A549 (cell line): ENCODE measurements at regions not wholly inside any gene's neighbourhood (a gene's known extent, or its start where the extent isn't known, plus 50 kb on each side); places are given as distances from the start of the nearest gene placed in this dataset.

Experiments
- ATAC-seq, 2 experiments: fragments of 200-7000 bp in 1 of 2; fragments of >200 bp in 1 of 2; cut with Nextera tagmentation in 1 of 2; cut with Tn5 transposase in 1 of 2; 3 replicates each; pipeline versions ENCODE4 v1.8.0 to v1.9.1; 2018 to 2020; ENCODE audit warnings: mild to moderate bottlenecking in 1 of 2, moderate library complexity in 1 of 2
- CTCF ChIA-PET: fragments of 300-600 bp; sonication (Branson Sonifier 250); formaldehyde crosslinking; extraction: SDS; loops from one replicate; lab custom pipeline; 2021; ENCODE audit warnings: antibody characterized with exemption, inconsistent platforms; lab: Yijun Ruan, JAX
- POLR2A ChIA-PET: fragments of 350-600 bp; formaldehyde crosslinking; extraction: SDS; loops from one replicate; lab custom pipeline; 2021; ENCODE audit warnings: antibody characterized with exemption, inconsistent platforms; lab: Yijun Ruan, JAX
- DNase-seq, 2 experiments: peaks; one replicate each; pipeline versions ENCODE4 v3.0.0 to v3.0.0-alpha.2; 2011 to 2016; ENCODE audit warnings: low read depth in 1 of 2, low spot score in 1 of 2
- FAIRE-seq: peaks from 2 replicates; lab custom pipeline; 2011; peaks lifted over from hg19 to GRCh38; lab: Jason Lieb, UNC
- H3K27ac ChIP-seq, 2 experiments: fragments of >200 bp; sonication (Bioruptor Twin); formaldehyde crosslinking; 3 replicates each; pipeline ENCODE4 v1.5.1; 2016 to 2017
- H3K4me1 ChIP-seq: fragments of >200 bp; sonication (Bioruptor Twin); formaldehyde crosslinking; 3 replicates; pipeline ENCODE4 v1.6.1; 2016
- H3K4me2 ChIP-seq: fragments of >200 bp; sonication (Bioruptor Twin); formaldehyde crosslinking; 3 replicates; pipeline ENCODE4 v1.6.1; 2016
- H3K4me3 ChIP-seq: fragments of >200 bp; sonication (Bioruptor Twin); formaldehyde crosslinking; 3 replicates; pipeline ENCODE4 v1.5.1; 2016
- H3K9me3 ChIP-seq: fragments of >200 bp; sonication (Bioruptor Twin); formaldehyde crosslinking; 3 replicates; pipeline ENCODE4 v1.6.1; 2016
- ATOH8 ChIP-seq: fragments of 250-450 bp; sonication (Bioruptor Pico); IDR thresholded peaks from 2 replicates; pipeline ENCODE4 v1.5.0; 2020; ENCODE audit warnings: low read depth, mild to moderate bottlenecking, moderate library complexity
- CTCF ChIP-seq: fragments of >200 bp; sonication (Bioruptor Twin); formaldehyde crosslinking; IDR thresholded peaks from 3 replicates; pipeline ENCODE4 v1.5.1; 2016
- EHF ChIP-seq: fragments of 250-450 bp; sonication (Bioruptor Pico); IDR thresholded peaks from 2 replicates; pipeline ENCODE4 v1.5.0; 2020; ENCODE audit warnings: mild to moderate bottlenecking
- EHMT2 ChIP-seq: fragments of 200-600 bp; sonication (generic); IDR thresholded peaks from 2 replicates; pipeline ENCODE4 v1.6.1; 2016; ENCODE audit warnings: antibody characterized with exemption, low read depth, mild to moderate bottlenecking, moderate library complexity
- ELK1 ChIP-seq: fragments of 150-350 bp; IDR thresholded peaks from 2 replicates; pipeline ENCODE4 v1.6.1; 2014; ENCODE audit warnings: low read depth, mild to moderate bottlenecking, low read length
- FOSL2 ChIP-seq, 2 experiments: fragments of 450-650 bp in 1 of 2; fragments of >200 bp in 1 of 2; sonication (Bioruptor Twin) in 1 of 2; formaldehyde crosslinking; IDR thresholded peaks; 2 replicates each; pipeline versions ENCODE4 v1.5.0 to v1.6.1; 2016 to 2020; ENCODE audit warnings: mild to moderate bottlenecking in 1 of 2, moderate library complexity in 1 of 2
- GATA3 ChIP-seq: IDR thresholded peaks from 2 replicates; pipeline ENCODE4 v1.6.1; 2012; ENCODE audit warnings: borderline replicate concordance
- HMGXB4 ChIP-seq: fragments of 250-450 bp; sonication (Bioruptor Pico); IDR thresholded peaks from 2 replicates; pipeline ENCODE4 v1.5.0; 2021; ENCODE audit warnings: mild to moderate bottlenecking, moderate library complexity, borderline replicate concordance
- HOXA7 ChIP-seq: fragments of 250-450 bp; sonication (Bioruptor Pico); IDR thresholded peaks from 2 replicates; pipeline ENCODE4 v1.5.0; 2020; ENCODE audit warnings: mild to moderate bottlenecking, moderate library complexity
- JUNB ChIP-seq: fragments of >200 bp; sonication (Bioruptor Twin); formaldehyde crosslinking; IDR thresholded peaks from 2 replicates; pipeline ENCODE4 v1.6.1; 2016
- KDM5A ChIP-seq: fragments of 200-600 bp; sonication (generic); IDR thresholded peaks from 2 replicates; pipeline ENCODE4 v1.6.1; 2016; ENCODE audit warnings: antibody characterized with exemption, mild to moderate bottlenecking
- MYC ChIP-seq: IDR thresholded peaks from 2 replicates; pipeline ENCODE4 v1.6.1; 2012; ENCODE audit warnings: mild to moderate bottlenecking, inconsistent platforms, low read length, improper control_type of control experiment, borderline replicate concordance
- NPAS2 ChIP-seq: fragments of 250-450 bp; sonication (Bioruptor Pico); IDR thresholded peaks from 2 replicates; pipeline ENCODE4 v1.8.0; 2022; ENCODE audit warnings: mild to moderate bottlenecking, moderate library complexity, borderline replicate concordance
- PHF8 ChIP-seq: fragments of 200-600 bp; sonication (generic); IDR thresholded peaks from 2 replicates; pipeline ENCODE4 v1.6.1; 2016; ENCODE audit warnings: low read depth, mild to moderate bottlenecking, antibody characterized with exemption, moderate library complexity, borderline replicate concordance
- RARB ChIP-seq: fragments of 250-450 bp; sonication (Bioruptor Pico); IDR thresholded peaks from 2 replicates; pipeline ENCODE4 v1.8.0; 2021; ENCODE audit warnings: mild to moderate bottlenecking, moderate library complexity
- RCOR1 ChIP-seq: fragments of 150-350 bp; IDR thresholded peaks from 2 replicates; pipeline ENCODE4 v1.6.1; 2014; ENCODE audit warnings: antibody characterized with exemption, low read length, low read depth
- REST ChIP-seq: fragments of 200-600 bp; sonication (generic); IDR thresholded peaks from 2 replicates; pipeline ENCODE4 v1.6.1; 2016; ENCODE audit warnings: antibody characterized with exemption, mild to moderate bottlenecking, moderate library complexity
- RNF2 ChIP-seq: fragments of 200-600 bp; sonication (generic); IDR thresholded peaks from 2 replicates; pipeline ENCODE4 v1.6.1; 2016; ENCODE audit warnings: low read depth, mild to moderate bottlenecking, antibody characterized with exemption, moderate library complexity, borderline replicate concordance
- ZFP36 ChIP-seq: fragments of 450-650 bp; IDR thresholded peaks from 2 replicates; pipeline ENCODE4 v1.6.1; 2014; ENCODE audit warnings: borderline replicate concordance; ENCODE audit not compliant: partially characterized antibody
- WGBS: methylation state at CpG from one replicate; pipeline ENCODE4 v1.1.6; 2017; ENCODE audit errors: missing lambda C conversion rate; 5-methylcytosine and 5-hydroxymethylcytosine counted together
- TF ChIP-seq, protein P1 (sequence below): IDR thresholded peaks from 2 replicates; pipeline ENCODE4 v1.6.1; 2012; ENCODE audit warnings: low read depth, borderline replicate concordance

- no peak overlapping the region for H3K4me2 ChIP-seq
- WGBS, result 2% methylated on average over 2 of the region's 2 CpGs
- FAIRE-seq, result no peak
- H3K4me1 ChIP-seq, result no peaks in the 10 kb centered on the region
- ChIA-PET POLR2A (no interaction called here), CTCF (no interaction called here)
- H3K4me3 ChIP-seq, result no peak overlapping the region
- no peaks in the 10 kb centered on the region for H3K9me3 ChIP-seq
- ATAC-seq, result no peak
- no peak for DNase-seq
- H3K27ac ChIP-seq, result no peak overlapping the region
- TF ChIP-seq NPAS2 (CRISPR knock-in tag) (no peak), CTCF (no peak), RARB (CRISPR knock-in tag) (no peak), ZFP36 (no peak), GATA3 (no peak), PHF8 (no peak)
- TF ChIP-seq, all 56 proteins: peak for 0
These were observed 155.6 kb upstream of the DSEL start for GRCh38 chr18:67672155-67672554.

DNA sequence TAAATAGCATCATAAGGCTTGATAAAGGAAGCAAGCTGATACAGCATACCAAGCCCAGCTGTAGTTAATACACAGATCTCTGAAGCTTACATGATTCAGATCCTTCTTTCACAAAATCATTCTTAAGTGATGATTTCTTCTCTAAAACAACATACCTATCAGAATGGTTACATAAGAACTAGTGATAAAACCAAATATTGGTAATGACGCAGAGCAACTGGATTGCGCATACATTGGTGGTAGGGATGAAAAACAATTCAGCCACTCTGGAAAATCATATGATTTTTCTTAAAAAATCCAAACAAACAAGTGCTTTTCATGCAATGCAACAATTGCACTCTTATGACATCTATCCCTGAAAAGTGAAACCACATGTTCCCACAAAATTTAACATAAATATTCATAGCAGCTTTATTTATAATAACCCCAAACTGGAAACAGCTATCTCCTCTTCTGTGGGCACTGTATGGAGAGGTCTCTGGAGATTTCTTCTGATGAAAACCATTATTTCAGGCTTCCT lies 153.6 kb upstream of the DSEL start:
- 38% methylated on average over 2 of the region's 2 CpGs for WGBS
- no peaks in the 10 kb centered on the region for H3K9me3 ChIP-seq
- DNase-seq, result no peak

GRCh38 chr18:67665266-67665665 lies 148.7 kb upstream of the DSEL start:
- Histone ChIP-seq H3K9me3 (no peaks in the 10 kb centered on the region), H3K4me1 (no peaks in the 10 kb centered on the region), H3K4me3 (no peak overlapping the region), H3K4me2 (no peak overlapping the region), H3K27ac (no peak overlapping the region)
- POLR2A ChIA-PET, result no interaction called here
- CTCF ChIA-PET, result no interaction called here
- 0% methylated on average over 4 of the region's 4 CpGs for WGBS
- no peak for DNase-seq
- FAIRE-seq, result no peak
- no peak for ATAC-seq
- no peak for TF ChIP-seq HOXA7 (CRISPR knock-in tag)
- TF ChIP-seq, protein P1, sequence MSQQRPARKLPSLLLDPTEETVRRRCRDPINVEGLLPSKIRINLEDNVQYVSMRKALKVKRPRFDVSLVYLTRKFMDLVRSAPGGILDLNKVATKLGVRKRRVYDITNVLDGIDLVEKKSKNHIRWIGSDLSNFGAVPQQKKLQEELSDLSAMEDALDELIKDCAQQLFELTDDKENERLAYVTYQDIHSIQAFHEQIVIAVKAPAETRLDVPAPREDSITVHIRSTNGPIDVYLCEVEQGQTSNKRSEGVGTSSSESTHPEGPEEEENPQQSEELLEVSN, result no peak
- TF ChIP-seq RNF2, result no peak
- TF ChIP-seq ATOH8 (CRISPR knock-in tag), result no peak
- no peak for TF ChIP-seq ELK1
- TF ChIP-seq ZFP36, result no peak
- no peak for TF ChIP-seq EHMT2
- no peak for TF ChIP-seq EHF (CRISPR knock-in tag)
- no peak for TF ChIP-seq HMGXB4 (CRISPR knock-in tag)
- TF ChIP-seq KDM5A, result no peak

More for the DNA sequence above, 153.6 kb upstream of the DSEL start:
- no peak for TF ChIP-seq RCOR1
- no peak for TF ChIP-seq REST
- no peak for TF ChIP-seq FOSL2 (IDR thresholded peaks at IDR 0.05)
- TF ChIP-seq FOSL2 (CRISPR knock-in tag; IDR thresholded peaks at IDR 0.05), result no peak
- TF ChIP-seq MYC, result no peak
- no peak for TF ChIP-seq RNF2
- TF ChIP-seq JUNB, result no peak
- no peak for FAIRE-seq
- ChIA-PET POLR2A (no interaction called here), CTCF (no interaction called here)
- H3K4me1 ChIP-seq, result no peaks in the 10 kb centered on the region
- no peak overlapping the region for H3K27ac ChIP-seq
- H3K4me2 ChIP-seq, result no peak overlapping the region
- H3K4me3 ChIP-seq, result no peak overlapping the region
- no peak for ATAC-seq
